Mesenchymal stem cell (in vitro differentiated cells and primary cell): ENCODE measurements at regions not wholly inside any gene's neighbourhood (a gene's known extent, or its start where the extent isn't known, plus 50 kb on each side); places are given as distances from the start of the nearest gene placed in this dataset.
"Not testable (repeated sequence)": the region's sequence is repeated elsewhere in the genome, so short reads cannot be mapped to it uniquely, and the experiment has no call there.

Experiments used
- DNase-seq: peaks from one replicate; pipeline ENCODE4 v3.0.0-alpha.2; 2013
- H2AFZ ChIP-seq: one replicate; pipeline ENCODE4 v1.6.1; 2013; ENCODE audit warnings: low read depth, mild to moderate bottlenecking, control low read depth, inconsistent platforms, low read length, moderate library complexity
- H2AK5ac ChIP-seq: 2 replicates; pipeline ENCODE4 v1.6.1; 2013; ENCODE audit warnings: low read length, moderate library complexity, mild to moderate bottlenecking, inconsistent platforms; ENCODE audit not compliant: severe bottlenecking
- H2BK120ac ChIP-seq: one replicate; pipeline ENCODE4 v1.6.1; 2013; ENCODE audit warnings: low read depth, mild to moderate bottlenecking, inconsistent platforms, low read length, moderate library complexity
- H2BK12ac ChIP-seq, 2 experiments: one replicate each; pipeline ENCODE4 v1.6.1; 2013; ENCODE audit warnings: inconsistent platforms in 2 of 2, low read length in 2 of 2, mild to moderate bottlenecking in 2 of 2, moderate library complexity in 2 of 2, control low read depth in 1 of 2
- H2BK15ac ChIP-seq: one replicate; pipeline ENCODE4 v1.6.1; 2013; ENCODE audit warnings: mild to moderate bottlenecking, low read depth, inconsistent platforms; ENCODE audit not compliant: poor library complexity, severe bottlenecking
- H2BK5ac ChIP-seq: 2 replicates; pipeline ENCODE4 v1.6.1; 2013; ENCODE audit warnings: low read depth, mild to moderate bottlenecking, low read length, control low read depth, inconsistent platforms; ENCODE audit not compliant: poor library complexity, severe bottlenecking
- H3K14ac ChIP-seq, 2 experiments: one replicate each; pipeline ENCODE4 v1.6.1; 2013; ENCODE audit warnings: inconsistent platforms in 2 of 2, low read length in 2 of 2, control low read depth in 1 of 2, mild to moderate bottlenecking in 1 of 2, moderate library complexity in 1 of 2
- H3K18ac ChIP-seq, 2 experiments: one replicate each; pipeline ENCODE4 v1.6.1; 2013; ENCODE audit warnings: inconsistent platforms in 2 of 2, low read length in 2 of 2, control low read depth in 1 of 2, low read depth in 1 of 2, mild to moderate bottlenecking in 1 of 2
- H3K23ac ChIP-seq, 2 experiments: one replicate each; pipeline ENCODE4 v1.6.1; 2013; ENCODE audit warnings: inconsistent platforms in 2 of 2, low read length in 2 of 2, mild to moderate bottlenecking in 2 of 2, moderate library complexity in 2 of 2, control low read depth in 1 of 2
- H3K27ac ChIP-seq: 2 replicates; pipeline ENCODE4 v1.5.1; 2013; ENCODE audit warnings: mild to moderate bottlenecking, moderate library complexity, low read length, control low read depth, inconsistent platforms; ENCODE audit not compliant: poor library complexity, severe bottlenecking
- H3K27me3 ChIP-seq, 2 experiments: 2 replicates each; pipeline versions ENCODE4 v1.6.1 to v1.7.0; 2013; ENCODE audit warnings: low read length in 2 of 2, mild to moderate bottlenecking in 2 of 2, moderate library complexity in 2 of 2, control low read depth in 1 of 2, inconsistent platforms in 1 of 2; ENCODE audit not compliant: control insufficient read depth in 1 of 2, insufficient read depth in 1 of 2
- H3K36me3 ChIP-seq, 2 experiments: 2 replicates each; pipeline versions ENCODE4 v1.6.1 to v1.7.0; 2013; ENCODE audit warnings: low read length in 2 of 2, control low read depth in 1 of 2, inconsistent platforms in 1 of 2, low read depth in 1 of 2, mild to moderate bottlenecking in 1 of 2; ENCODE audit not compliant: insufficient read depth in 2 of 2, control insufficient read depth in 1 of 2
- H3K4ac ChIP-seq, 2 experiments: one replicate each; pipeline ENCODE4 v1.6.1; 2013; ENCODE audit warnings: inconsistent platforms in 2 of 2, low read length in 2 of 2, mild to moderate bottlenecking in 2 of 2, moderate library complexity in 2 of 2, control low read depth in 1 of 2, low read depth in 1 of 2
- H3K4me1 ChIP-seq: 2 replicates; pipeline ENCODE4 v1.6.1; 2013; ENCODE audit warnings: low read depth, low read length, control low read depth; ENCODE audit not compliant: control insufficient read depth, insufficient read depth
- H3K4me2 ChIP-seq: 2 replicates; pipeline ENCODE4 v1.6.1; 2013; ENCODE audit warnings: low read length, mild to moderate bottlenecking, inconsistent platforms; ENCODE audit not compliant: poor library complexity, severe bottlenecking
- H3K4me3 ChIP-seq, 2 experiments: 2 replicates each; pipeline versions ENCODE4 v1.5.1 to v1.7.0; 2013; ENCODE audit warnings: low read length in 2 of 2, mild to moderate bottlenecking in 2 of 2, control low read depth in 1 of 2, low read depth in 1 of 2; ENCODE audit not compliant: insufficient read depth in 1 of 2
- H3K79me1 ChIP-seq: replicated peaks from 2 replicates; pipeline ENCODE4 v1.6.1; 2013; ENCODE audit warnings: mild to moderate bottlenecking, control low read depth, low read length, inconsistent platforms; ENCODE audit not compliant: poor library complexity, severe bottlenecking
- H3K9ac ChIP-seq: 2 replicates; pipeline ENCODE4 v1.7.0; 2013; ENCODE audit warnings: mild to moderate bottlenecking, low read length, moderate library complexity
- H3K9me3 ChIP-seq: 2 replicates; pipeline ENCODE4 v1.7.0; 2013; ENCODE audit warnings: mild to moderate bottlenecking, low read length; ENCODE audit not compliant: control insufficient read depth
- H4K8ac ChIP-seq: one replicate; pipeline ENCODE4 v1.6.1; 2013; ENCODE audit warnings: inconsistent platforms, mild to moderate bottlenecking, low read length, moderate library complexity
- H4K91ac ChIP-seq: one replicate; pipeline ENCODE4 v1.6.1; 2013; ENCODE audit warnings: mild to moderate bottlenecking, low read length, inconsistent platforms
- WGBS: methylation state at CpG from one replicate; pipeline ENCODE4 v1.1.7; 2013; ENCODE audit warnings: mixed read lengths; 5-methylcytosine and 5-hydroxymethylcytosine counted together

GRCh38 chr22:12597778-12598177 is 2930.2 kb upstream of the OR11H1 start:
- not testable (repeated sequence) for H3K4me1 ChIP-seq, H2BK5ac ChIP-seq, H2AK5ac ChIP-seq, H3K14ac ChIP-seq, H3K27me3 ChIP-seq, H3K4ac ChIP-seq, H2BK15ac ChIP-seq, H4K91ac ChIP-seq, H3K36me3 ChIP-seq, H4K8ac ChIP-seq, H2BK120ac ChIP-seq, H3K79me1 ChIP-seq, H2BK12ac ChIP-seq, H3K18ac ChIP-seq, H3K27ac ChIP-seq, H2AFZ ChIP-seq, H3K23ac ChIP-seq, H3K9ac ChIP-seq, H3K4me2 ChIP-seq, H3K4me3 ChIP-seq, DNase-seq
- WGBS = 68% methylated on average over 3 of the region's 4 CpGs
- peaks cover 26% of the 10 kb centered on the region for H3K9me3 ChIP-seq

GRCh38 chr22:12601510-12601869 is 2926.5 kb upstream of the OR11H1 start:
- H3K4me2 ChIP-seq, H2BK12ac ChIP-seq, H3K36me3 ChIP-seq, H2BK5ac ChIP-seq, H4K91ac ChIP-seq, H3K23ac ChIP-seq, H4K8ac ChIP-seq, H3K14ac ChIP-seq, H2BK120ac ChIP-seq, H3K4ac ChIP-seq, H3K9ac ChIP-seq, H3K27me3 ChIP-seq, H3K4me1 ChIP-seq, H3K4me3 ChIP-seq, DNase-seq, H2AK5ac ChIP-seq, H2BK15ac ChIP-seq, H3K18ac ChIP-seq, H2AFZ ChIP-seq, H3K79me1 ChIP-seq, H3K27ac ChIP-seq: not testable (repeated sequence)
- WGBS = 89% methylated on average over 16 of the region's 16 CpGs
- peaks cover 34% of the 10 kb centered on the region for H3K9me3 ChIP-seq

- no peaks in the 10 kb centered on the region for H3K4me1 ChIP-seq
- no peak overlapping the region for H2BK5ac ChIP-seq
- H2BK15ac ChIP-seq = no peak overlapping the region
- H2AFZ ChIP-seq = no peak overlapping the region
- no peak overlapping the region for H3K18ac ChIP-seq
- H3K23ac ChIP-seq = no peak overlapping the region
- H3K4me3 ChIP-seq = peak overlapping the region in 1 of 2 experiments; percentile 37
- H3K14ac ChIP-seq = no peak overlapping the region
- peaks cover 39% of the 10 kb centered on the region for H3K9me3 ChIP-seq
- H3K4me2 ChIP-seq = no peak overlapping the region
- no peak overlapping the region for H3K27ac ChIP-seq
- 87% methylated on average over 75 of the region's 75 CpGs for WGBS
- no peak overlapping the region for H3K9ac ChIP-seq
- H3K36me3 ChIP-seq = no peaks in the 10 kb centered on the region
- no peak overlapping the region for H2BK12ac ChIP-seq
- no peak overlapping the region for H4K8ac ChIP-seq
- no peaks in the 10 kb centered on the region for H3K79me1 ChIP-seq
- H3K27me3 ChIP-seq = no peaks in the 10 kb centered on the region
- H2AK5ac ChIP-seq = no peak overlapping the region
- no peak overlapping the region for H4K91ac ChIP-seq
- H2BK120ac ChIP-seq = no peak overlapping the region
- no peak overlapping the region for H3K4ac ChIP-seq
- no peak for DNase-seq
These were observed 2925.9 kb upstream of the OR11H1 start for GRCh38 chr22:12601870-12602779.

- not testable (repeated sequence) for H2AK5ac ChIP-seq, H3K27ac ChIP-seq, H3K4me1 ChIP-seq, H2AFZ ChIP-seq, H2BK15ac ChIP-seq, H3K4ac ChIP-seq, H3K36me3 ChIP-seq, H4K8ac ChIP-seq, H3K9ac ChIP-seq, H3K14ac ChIP-seq, H3K4me3 ChIP-seq, DNase-seq, H2BK5ac ChIP-seq, H3K27me3 ChIP-seq, H4K91ac ChIP-seq, H3K79me1 ChIP-seq, H2BK12ac ChIP-seq, H3K18ac ChIP-seq, H3K23ac ChIP-seq, H2BK120ac ChIP-seq, H3K4me2 ChIP-seq
- H3K9me3 ChIP-seq = peaks cover 42% of the 10 kb centered on the region
- 54% methylated on average over 2 of the region's 6 CpGs for WGBS
These were observed 2924.6 kb upstream of the OR11H1 start for GRCh38 chr22:12603399-12603798.
